Neural progenitor cell (in vitro differentiated cells): ENCODE measurements at regions not wholly inside any gene's neighbourhood (a gene's known extent, or its start where the extent isn't known, plus 50 kb on each side); places are given as distances from the start of the nearest gene placed in this dataset.

Experiments
- CTCF ChIP-seq: fragments of 200-600 bp; sonication (generic); IDR thresholded peaks from 2 replicates; pipeline ENCODE4 v1.5.1; 2017; ENCODE audit warnings: antibody characterized with exemption, mild to moderate bottlenecking
- EZH2 ChIP-seq: fragments of 200-600 bp; sonication (generic); IDR thresholded peaks from 2 replicates; pipeline ENCODE4 v1.6.1; 2017; ENCODE audit warnings: antibody characterized with exemption, mild to moderate bottlenecking, moderate library complexity
- EZH2phosphoT487 ChIP-seq: fragments of 200-600 bp; sonication (generic); IDR thresholded peaks from 2 replicates; pipeline ENCODE4 v1.6.1; 2017; ENCODE audit warnings: antibody characterized with exemption

GRCh38 chr5:166257661-166258060 lies 2033.8 kb upstream of the WWC1 start:
- TF ChIP-seq EZH2 (no peak), CTCF (no peak), EZH2phosphoT487 (no peak)
